CD14-positive monocyte (primary cell): ENCODE measurements at regions not wholly inside any gene's neighbourhood (a gene's known extent, or its start where the extent isn't known, plus 50 kb on each side); places are given as distances from the start of the nearest gene placed in this dataset.
A peak's percentile ranks its signal among the peaks of the same experiment; 100 is the strongest.

Source experiments
- DNase-seq, 3 donors: peaks; one replicate each; pipeline ENCODE4 v3.0.0-alpha.2; 2011 to 2022
- H2AFZ ChIP-seq: 2 replicates; pipeline ENCODE4 v1.6.0; 2012; ENCODE audit warnings: mild to moderate bottlenecking, low read depth, low read length, inconsistent platforms; ENCODE audit not compliant: insufficient read depth, poor library complexity, severe bottlenecking
- H3K27ac ChIP-seq, 2 donors: 1 replicate in 1 of 2; 2 replicates in 1 of 2; pipeline ENCODE4 v1.5.1; 2012 to 2013; ENCODE audit warnings: low read length in 2 of 2, control low read depth in 1 of 2, inconsistent platforms in 1 of 2, low read depth in 1 of 2, mild to moderate bottlenecking in 1 of 2
- H3K27me3 ChIP-seq, 2 donors: one replicate each; pipeline versions ENCODE4 v1.6.0 to v1.6.1; 2011 to 2013; ENCODE audit warnings: low read length in 2 of 2; ENCODE audit not compliant: control insufficient read depth in 2 of 2, insufficient read depth in 2 of 2
- H3K36me3 ChIP-seq, 2 donors: replicated peaks in 1 of 2; 1 replicate in 1 of 2; 2 replicates in 1 of 2; pipeline versions ENCODE4 v1.5.1 to v1.6.1; 2012 to 2013; ENCODE audit warnings: low read length in 2 of 2, control low read depth in 1 of 2, inconsistent platforms in 1 of 2, mild to moderate bottlenecking in 1 of 2; ENCODE audit not compliant: insufficient read depth in 2 of 2, control insufficient read depth in 1 of 2
- H3K4me1 ChIP-seq, 2 donors: 1 replicate in 1 of 2; 2 replicates in 1 of 2; pipeline versions ENCODE4 v1.5.1 to v1.6.1; 2012 to 2013; ENCODE audit warnings: low read length in 2 of 2, control low read depth in 1 of 2, inconsistent platforms in 1 of 2, mild to moderate bottlenecking in 1 of 2, moderate library complexity in 1 of 2; ENCODE audit not compliant: insufficient read depth in 2 of 2, control insufficient read depth in 1 of 2
- H3K4me2 ChIP-seq: replicated peaks from 2 replicates; pipeline ENCODE3; 2012; ENCODE audit warnings: low read length, moderate library complexity, mild to moderate bottlenecking; ENCODE audit not compliant: poor library complexity, severe bottlenecking; ENCODE audit errors: extremely low read depth
- H3K4me3 ChIP-seq, 3 experiments: fragments of 200-600 bp in 1 of 3; sonication (generic) in 1 of 3; replicated peaks in 1 of 3; 1 replicate in 2 of 3; 2 replicates in 1 of 3; pipeline ENCODE4 v1.5.1; 2011 to 2013; ENCODE audit warnings: low read length in 3 of 3, mild to moderate bottlenecking in 3 of 3, control low read depth in 2 of 3, low read depth in 2 of 3, inconsistent platforms in 1 of 3, moderate library complexity in 1 of 3
- H3K79me2 ChIP-seq: 2 replicates; pipeline ENCODE4 v1.6.0; 2012; ENCODE audit warnings: mild to moderate bottlenecking, control low read depth, inconsistent platforms, low read length, moderate library complexity; ENCODE audit not compliant: insufficient read depth
- H3K9ac ChIP-seq: 2 replicates; pipeline ENCODE4 v1.6.0; 2017; ENCODE audit warnings: low read length, mild to moderate bottlenecking; ENCODE audit not compliant: insufficient read depth, poor library complexity, severe bottlenecking
- H3K9me3 ChIP-seq, 2 donors: replicated peaks in 1 of 2; 1 replicate in 1 of 2; 2 replicates in 1 of 2; pipeline versions ENCODE4 v1.5.1 to v1.6.1; 2012 to 2013; ENCODE audit warnings: low read length in 2 of 2, control low read depth in 1 of 2; ENCODE audit not compliant: control insufficient read depth in 1 of 2, insufficient read depth in 1 of 2
- H4K20me1 ChIP-seq: 2 replicates; pipeline ENCODE4 v1.6.0; 2012; ENCODE audit warnings: mild to moderate bottlenecking, low read length, control low read depth, moderate library complexity; ENCODE audit not compliant: insufficient read depth
- H3K27ac Mint-ChIP-seq, 7 donors: one replicate each; pipeline ENCODE4 v1.8.0; 2020; ENCODE audit warnings: mild to moderate bottlenecking in 7 of 7, mixed read lengths in 7 of 7, moderate library complexity in 6 of 7, inconsistent platforms in 2 of 7
- H3K27me3 Mint-ChIP-seq, 3 donors: one replicate each; pipeline ENCODE4 v1.8.0; 2021 to 2022; ENCODE audit warnings: low read depth in 3 of 3, mild to moderate bottlenecking in 3 of 3, mixed read lengths in 3 of 3, moderate library complexity in 3 of 3, inconsistent platforms in 1 of 3
- H3K36me3 Mint-ChIP-seq, 2 donors: one replicate each; pipeline ENCODE4 v1.8.0; 2020; ENCODE audit warnings: mixed read lengths in 2 of 2, inconsistent platforms in 1 of 2, mild to moderate bottlenecking in 1 of 2
- H3K4me1 Mint-ChIP-seq: one replicate; pipeline ENCODE4 v1.8.0; 2020; ENCODE audit warnings: mild to moderate bottlenecking, mixed read lengths
- H3K4me3 Mint-ChIP-seq, 2 donors: one replicate each; pipeline ENCODE4 v1.8.0; 2020; ENCODE audit warnings: mild to moderate bottlenecking in 2 of 2, mixed read lengths in 2 of 2, moderate library complexity in 1 of 2
- H3K9me3 Mint-ChIP-seq, 7 donors: one replicate each; pipeline ENCODE4 v1.8.0; 2020 to 2022; ENCODE audit warnings: mixed read lengths in 7 of 7, mild to moderate bottlenecking in 6 of 7, moderate library complexity in 6 of 7, inconsistent platforms in 2 of 7
- CTCF ChIP-seq: fragments of 200-600 bp; IDR thresholded peaks from one replicate; pipeline ENCODE4 v1.8.0; 2022; ENCODE audit warnings: antibody characterized with exemption, mild to moderate bottlenecking
- WGBS: methylation state at CpG from one replicate; pipeline ENCODE4 v1.1.5; 2013; ENCODE audit warnings: missing lambda C conversion rate; ENCODE audit not compliant: insufficient coverage; 5-methylcytosine and 5-hydroxymethylcytosine counted together
- intact Hi-C, 2 donors: fragments of 100-400 bp; cut with micrococcal nuclease; formaldehyde crosslinking; loops; one replicate each; pipeline versions ENCODE4 v1.15.0 to v1.15.1; 2023

DNA sequence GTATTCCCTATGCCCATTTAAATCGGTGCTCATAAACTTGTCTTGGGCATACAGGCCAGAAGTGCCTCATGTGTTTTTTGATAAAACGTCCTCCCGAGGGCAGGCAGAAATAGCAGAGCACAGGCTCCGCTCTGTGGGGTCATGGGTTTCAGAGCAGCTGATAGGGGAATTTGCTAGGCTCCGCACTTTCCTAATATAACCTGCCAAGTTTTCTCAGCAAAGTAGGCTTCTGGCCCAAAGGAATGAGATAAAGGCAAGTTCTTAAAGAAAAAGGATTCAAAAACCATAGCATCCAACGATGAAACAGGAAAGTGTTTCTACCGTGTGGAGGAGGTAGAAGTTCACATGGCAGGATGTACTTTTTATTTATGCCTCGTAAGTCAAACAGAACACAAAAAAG lies 69.8 kb upstream of the RALGAPA2 start:
- peaks cover 0 to 2% (median 0%) of the 10 kb centered on the region in 3 donors for H3K27me3 Mint-ChIP-seq
- intact Hi-C loops, result loop anchor here (5.0 kb wide), 2 partner anchors 45 to 50 kb away; no protein-coding TSS in a partner anchor
- no peak overlapping the region for H3K27ac ChIP-seq
- peaks cover 2 to 4% of the 10 kb centered on the region in 2 donors for H3K36me3 Mint-ChIP-seq
- H4K20me1 ChIP-seq, result no peaks in the 10 kb centered on the region
- WGBS, result 93% methylated on average over 5 of the region's 8 CpGs
- DNase-seq, result no peak
- H3K4me1 ChIP-seq, result peaks cover 60 to 73% of the 10 kb centered on the region in 2 donors
- H3K9me3 ChIP-seq, result peaks cover 0 to 5% of the 10 kb centered on the region in 2 donors
- H2AFZ ChIP-seq, result no peak overlapping the region
- peaks cover 61% of the 10 kb centered on the region for H3K4me1 Mint-ChIP-seq
- H3K27me3 ChIP-seq, result no peaks in the 10 kb centered on the region
- H3K9ac ChIP-seq, result no peak overlapping the region
- no peaks in the 10 kb centered on the region for H3K36me3 ChIP-seq
- H3K4me3 ChIP-seq, result no peak overlapping the region
- H3K9me3 Mint-ChIP-seq, result peaks cover 3 to 6% (median 5%) of the 10 kb centered on the region in 7 donors
- H3K4me2 ChIP-seq, result no peak overlapping the region
- H3K79me2 ChIP-seq, result no peaks in the 10 kb centered on the region
- H3K4me3 Mint-ChIP-seq, result no peak overlapping the region
- H3K27ac Mint-ChIP-seq, result peak overlapping the region in 3 of 7 donors; percentile 36 to 41 (median 40)
- no peak for TF ChIP-seq CTCF

DNA sequence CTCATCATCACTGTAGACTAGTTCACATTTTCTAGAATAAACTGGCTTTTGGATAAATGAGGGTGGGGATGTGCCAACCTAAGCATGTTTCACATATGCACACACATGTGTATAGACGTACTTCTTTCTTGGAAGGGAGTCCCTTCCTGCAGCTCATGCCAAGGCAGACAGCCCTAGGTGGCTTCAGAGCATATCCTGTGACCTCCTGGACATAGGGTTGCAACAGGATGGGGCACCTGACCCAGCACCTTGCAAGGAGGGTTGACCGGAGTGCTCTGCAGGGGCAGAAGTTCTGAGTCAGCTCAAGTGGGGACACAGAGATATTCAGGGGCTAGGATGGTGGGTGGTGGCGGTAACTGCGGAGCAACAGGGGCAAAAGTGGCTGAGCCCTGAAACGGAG lies 68.6 kb upstream of the RALGAPA2 start:
- Mint-ChIP-seq H3K4me1 (peaks cover 49% of the 10 kb centered on the region), H3K4me3 (no peak overlapping the region)

More for the DNA sequence above, 68.6 kb upstream of the RALGAPA2 start:
- Histone ChIP-seq H3K4me3 (peak overlapping the region in 1 of 3 experiments; percentile 36), H3K4me1 (peaks cover 49 to 62% of the 10 kb centered on the region in 2 donors), H3K27ac (peak overlapping the region; percentile 53 to 82), H4K20me1 (no peaks in the 10 kb centered on the region), H3K36me3 (no peaks in the 10 kb centered on the region), H3K27me3 (no peaks in the 10 kb centered on the region), H2AFZ (no peak overlapping the region), H3K4me2 (peak overlapping the region; percentile 50), H3K9ac (no peak overlapping the region), H3K9me3 (no peaks in the 10 kb centered on the region), H3K79me2 (no peaks in the 10 kb centered on the region)
- no peak for TF ChIP-seq CTCF
- H3K36me3 Mint-ChIP-seq, result peaks cover 0 to 2% of the 10 kb centered on the region in 2 donors
- H3K9me3 Mint-ChIP-seq, result peaks cover 0 to 7% (median 0%) of the 10 kb centered on the region in 7 donors
- intact Hi-C loops, result loop anchor here (5.0 kb wide), 2 partner anchors 44 to 49 kb away; no protein-coding TSS in a partner anchor
- H3K27ac Mint-ChIP-seq, result peak overlapping the region; percentile 89 to 98 (median 97)
- 90% methylated on average over 4 of the region's 5 CpGs for WGBS
- no peaks in the 10 kb centered on the region for H3K27me3 Mint-ChIP-seq
- peak in 1 of 3 donors; percentile 11 for DNase-seq
